ENCODE measurements at regions not wholly inside any gene's neighbourhood (a gene's known extent, or its start where the extent isn't known, plus 50 kb on each side); places are given as distances from the start of the nearest gene placed in this dataset.
"Not testable (repeated sequence)": the region's sequence is repeated elsewhere in the genome, so short reads cannot be mapped to it uniquely, and the experiment has no call there.

GRCh38 chr10:35958609-35959008 lies 316.5 kb upstream of the FZD8 start:
- DNase-seq = not testable (repeated sequence)

GRCh38 chr10:35950701-35951100 lies 308.6 kb upstream of the FZD8 start:
- DNase-seq = no peak

GRCh38 chr10:35950226-35950625 lies 308.1 kb upstream of the FZD8 start:
- DNase-seq = no peak

- no peak for DNase-seq
These were observed 307.7 kb upstream of the FZD8 start for GRCh38 chr10:35949811-35950211.

GRCh38 chr10:35946556-35946955 lies 304.5 kb upstream of the FZD8 start:
- DNase-seq = no peak

- DNase-seq = no peak
These were observed 300.0 kb upstream of the FZD8 start for GRCh38 chr10:35942057-35942456.

- no peak for DNase-seq
These were observed 298.3 kb upstream of the FZD8 start for GRCh38 chr10:35940141-35941041.

GRCh38 chr10:35938160-35938559 lies 296.1 kb upstream of the FZD8 start:
- no peak for DNase-seq

- no peak for DNase-seq
These were observed 295.4 kb upstream of the FZD8 start for GRCh38 chr10:35937546-35937945.

- DNase-seq = no peak
These were observed 292.5 kb upstream of the FZD8 start for GRCh38 chr10:35934642-35934995.

GRCh38 chr10:35933940-35934641 lies 292.0 kb upstream of the FZD8 start:
- no peak for DNase-seq

- no peak for DNase-seq
These were observed 291.4 kb upstream of the FZD8 start for GRCh38 chr10:35933491-35933890.

GRCh38 chr10:35929962-35930361 lies 287.9 kb upstream of the FZD8 start:
- not testable (repeated sequence) for DNase-seq

- no peak for DNase-seq
These were observed 286.7 kb upstream of the FZD8 start for GRCh38 chr10:35928748-35929147.

- no peak for DNase-seq
These were observed 285.9 kb upstream of the FZD8 start for GRCh38 chr10:35927990-35928488.

- no peak for DNase-seq
These were observed 285.2 kb upstream of the FZD8 start for GRCh38 chr10:35927341-35927740.

GRCh38 chr10:35926846-35927245 lies 284.8 kb upstream of the FZD8 start:
- DNase-seq = no peak

GRCh38 chr10:35925493-35925892 lies 283.4 kb upstream of the FZD8 start:
- no peak for DNase-seq

- DNase-seq = no peak
These were observed 282.7 kb upstream of the FZD8 start for GRCh38 chr10:35924759-35925158.

- DNase-seq = no peak
These were observed 280.9 kb upstream of the FZD8 start for GRCh38 chr10:35922876-35923600.

GRCh38 chr10:35921866-35922350 lies 279.8 kb upstream of the FZD8 start:
- no peak for DNase-seq

GRCh38 chr10:35916791-35917190 lies 274.7 kb upstream of the FZD8 start:
- DNase-seq = no peak

- DNase-seq = no peak
These were observed 271.5 kb upstream of the FZD8 start for GRCh38 chr10:35913628-35914027.

Data from stimulated activated CD4-positive, alpha-beta T cell treated with anti-CD3 and anti-CD28 coated beads, Interleukin-2, amount 100 ng/mL, for 24 hours (primary cell).